Fibroblast of lung (primary cell): ENCODE measurements at regions not wholly inside any gene's neighbourhood (a gene's known extent, or its start where the extent isn't known, plus 50 kb on each side); places are given as distances from the start of the nearest gene placed in this dataset.

ENCODE experiments used
- CTCF ChIP-seq, 2 donors: IDR thresholded peaks in 1 of 2; conservative IDR thresholded peaks in 1 of 2; 1 replicate in 1 of 2; 2 replicates in 1 of 2; pipeline ENCODE4 v1.5.1; 2011 to 2012; ENCODE audit warnings: low read length in 2 of 2, control low read depth in 1 of 2, inconsistent platforms in 1 of 2, low read depth in 1 of 2, mild to moderate bottlenecking in 1 of 2
- EZH2 ChIP-seq: IDR thresholded peaks from 2 replicates; pipeline ENCODE4 v1.5.1; 2012; ENCODE audit warnings: low read length, control low read depth, mild to moderate bottlenecking; ENCODE audit errors: missing control alignments

- TF ChIP-seq CTCF (conservative IDR thresholded peaks at IDR 0.05 in 1 of 2, IDR thresholded peaks at IDR 0.05 in 1 of 2; ENCODE audit: low read depth in 1 of 2, low read length in 2 of 2), result no peak
- TF ChIP-seq EZH2, result no peak
Measured at GRCh38 chr18:32607816-32608215, 137.1 kb upstream of the GAREM1 start.
